SKM-1 (cell line): ENCODE measurements at regions not wholly inside any gene's neighbourhood (a gene's known extent, or its start where the extent isn't known, plus 50 kb on each side); places are given as distances from the start of the nearest gene placed in this dataset.
"Not testable (repeated sequence)": the region's sequence is repeated elsewhere in the genome, so short reads cannot be mapped to it uniquely, and the experiment has no call there.

Source experiments
- DNase-seq: peaks from one replicate; lab custom pipeline; 2025; ENCODE audit not compliant: unreplicated experiment; lab: John Stamatoyannopoulos, UW

DNA sequence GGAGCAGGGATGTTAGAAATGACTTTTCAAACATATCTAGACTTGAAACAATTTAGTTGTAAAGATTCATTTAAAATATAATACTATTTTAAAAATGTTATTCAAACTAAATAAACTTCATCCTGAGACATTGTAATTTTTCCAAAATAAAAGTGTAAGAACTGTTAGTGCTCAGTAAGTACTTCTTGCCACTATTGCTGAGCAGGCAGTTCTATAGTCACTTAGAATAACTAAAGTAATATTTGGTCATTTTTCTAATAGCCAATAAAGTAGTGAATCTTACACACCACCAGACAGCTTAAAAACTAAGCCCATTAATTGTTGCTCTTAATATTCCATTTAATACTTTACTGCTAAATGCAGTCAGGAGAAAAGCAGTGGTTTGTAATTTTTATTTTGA, 1120.0 kb upstream of the CDH10 start:
- no peak for DNase-seq

DNA sequence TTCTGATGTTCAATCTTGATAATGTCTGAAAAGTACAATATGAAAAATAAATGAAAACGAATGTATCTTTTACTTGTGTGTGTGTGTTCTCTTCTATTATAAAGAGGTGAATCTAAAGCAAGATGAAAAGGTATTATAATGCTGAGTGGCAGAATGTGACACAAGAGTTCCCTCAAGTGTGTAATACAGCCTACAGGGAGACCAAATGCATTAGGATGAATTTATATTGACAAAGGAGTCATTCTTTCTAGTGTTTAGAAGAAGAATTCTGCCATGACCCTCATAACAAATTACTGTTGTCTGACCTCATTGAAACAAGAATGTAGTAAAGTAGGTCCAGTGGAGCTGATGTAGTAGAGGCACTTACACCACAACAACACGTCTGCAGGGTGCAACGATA, 1119.0 kb upstream of the CDH10 start:
- DNase-seq, result no peak

DNA sequence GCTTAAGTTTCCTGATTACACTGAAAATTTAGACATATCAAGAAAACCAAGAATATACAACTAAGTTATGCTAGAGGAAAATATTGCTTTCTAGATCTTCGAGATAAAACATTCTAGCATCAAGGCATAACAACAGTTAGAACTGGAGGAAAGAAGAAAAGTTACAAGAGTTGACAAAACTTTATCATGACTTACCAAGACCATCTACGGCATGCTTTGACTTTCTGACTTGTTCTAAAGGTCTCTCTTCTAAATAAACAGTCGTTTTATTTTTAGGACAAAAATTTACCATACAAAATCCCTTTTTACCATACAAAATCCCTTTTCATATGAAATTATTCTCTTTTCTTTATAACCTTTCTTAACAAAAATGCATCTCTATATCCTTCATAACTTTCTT, 1110.1 kb upstream of the CDH10 start:
- no peak for DNase-seq

DNA sequence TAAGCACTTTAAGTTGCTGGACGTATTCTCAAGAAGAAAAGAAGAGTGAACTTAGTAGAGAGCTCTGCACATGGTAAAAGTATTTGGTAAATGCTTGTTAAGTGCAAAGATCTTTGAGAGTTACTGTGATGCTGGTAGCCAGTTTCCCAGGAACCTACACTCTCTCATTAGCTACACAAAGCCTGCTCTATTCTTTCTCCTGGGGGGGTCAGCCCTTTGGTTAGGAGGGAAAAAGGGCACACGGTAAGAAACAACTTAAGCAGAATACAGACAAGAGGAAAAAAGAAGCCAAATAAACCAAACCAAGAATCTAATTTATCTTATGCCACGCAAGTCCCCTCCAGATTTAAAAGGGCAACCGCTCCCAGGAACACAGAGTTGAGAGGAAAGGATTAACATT, 1100.1 kb upstream of the CDH10 start:
- no peak for DNase-seq

DNA sequence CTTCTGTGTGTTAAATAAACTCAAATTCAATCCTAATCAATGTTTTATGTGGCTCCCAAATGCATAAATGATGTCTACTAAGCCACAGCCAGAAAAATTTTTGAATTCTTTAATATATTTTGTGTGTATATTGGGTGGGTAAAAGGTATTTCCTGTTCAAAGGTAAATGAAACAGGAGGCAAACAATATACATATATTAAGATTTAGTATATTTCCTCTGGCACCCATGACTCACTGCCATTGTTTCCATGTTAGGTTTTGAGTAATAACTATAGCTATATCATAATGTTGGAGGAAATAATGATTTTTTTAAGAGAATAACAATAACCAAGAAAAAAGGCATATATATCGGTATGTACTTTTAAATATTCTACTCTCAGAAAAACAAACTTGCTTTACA, 1071.9 kb upstream of the CDH10 start:
- DNase-seq, result no peak

DNA sequence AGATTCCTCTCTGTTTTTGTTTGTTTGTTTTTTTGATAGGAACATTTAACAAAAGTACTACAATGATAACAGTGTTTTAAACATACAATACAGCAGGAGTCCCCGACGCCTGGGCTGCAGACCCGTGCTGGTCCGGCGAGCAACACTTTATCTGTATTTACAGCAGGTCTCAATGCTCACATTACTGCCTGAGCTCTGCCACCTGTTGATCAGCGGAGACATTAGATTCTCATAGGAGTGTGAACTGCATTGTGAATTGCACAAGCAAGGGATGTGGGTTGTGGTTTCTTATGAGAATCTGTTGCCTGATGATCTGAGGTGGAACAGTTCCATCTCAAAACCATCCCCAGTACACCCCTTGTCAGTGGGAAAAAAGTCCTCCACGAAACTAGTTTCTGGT, 1068.5 kb upstream of the CDH10 start:
- no peak for DNase-seq

DNA sequence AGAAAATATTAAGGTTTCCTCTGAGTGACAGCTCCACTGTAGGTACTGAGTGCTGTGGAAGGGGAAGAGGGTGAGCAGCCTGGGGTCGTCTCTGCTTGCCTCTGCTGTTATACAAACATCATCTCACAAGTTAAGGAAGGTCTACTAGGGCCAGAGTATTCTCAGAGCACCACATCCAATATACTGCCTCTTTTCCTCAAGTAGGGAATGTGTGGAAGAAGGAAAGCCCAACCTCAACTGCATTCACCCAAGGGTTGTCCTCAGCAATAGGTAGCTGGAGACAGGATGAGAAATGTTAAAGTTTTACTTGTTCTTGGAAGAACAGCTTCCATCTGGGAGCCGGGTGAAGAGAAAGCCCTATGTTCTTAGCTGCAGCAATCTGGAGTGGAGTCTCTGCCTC, 1062.3 kb upstream of the CDH10 start:
- no peak for DNase-seq

DNA sequence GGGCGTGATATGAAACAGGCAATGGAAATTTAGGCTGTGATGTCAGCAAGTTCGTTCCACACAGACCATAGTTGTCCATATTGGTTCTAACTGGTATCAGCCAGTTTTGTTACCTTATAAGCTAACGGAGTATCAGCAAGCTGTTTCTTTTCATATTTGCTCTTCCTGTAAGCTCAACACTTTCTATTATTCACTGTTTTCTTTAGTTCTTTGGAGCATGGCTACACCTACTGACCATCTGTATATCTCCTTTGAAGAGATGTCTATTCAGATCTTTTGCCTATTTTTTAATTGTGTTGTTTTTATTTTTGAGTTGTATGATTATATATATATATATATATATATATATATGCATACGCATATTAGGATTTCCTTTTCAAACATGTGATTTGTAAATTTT, 1057.2 kb upstream of the CDH10 start:
- no peak for DNase-seq

DNA sequence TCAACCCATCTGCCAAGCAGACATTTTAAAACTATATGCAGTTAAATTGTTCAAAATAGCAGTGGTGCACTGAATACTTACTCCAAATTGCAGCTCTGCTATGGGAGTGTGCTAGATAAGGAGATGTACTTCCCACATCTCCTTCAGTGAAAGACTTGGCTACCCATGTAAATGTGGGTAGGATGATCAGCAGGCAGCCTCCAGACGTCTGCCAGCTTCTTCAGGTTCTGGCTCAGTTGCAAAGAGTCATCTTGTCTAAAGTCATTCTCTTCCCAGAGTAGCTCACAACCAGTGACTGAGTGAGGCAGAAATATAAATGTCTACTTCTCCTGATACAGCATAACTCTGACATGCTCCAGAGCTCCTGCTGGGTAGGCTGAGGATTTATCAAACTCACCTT, 1050.0 kb upstream of the CDH10 start:
- DNase-seq, result no peak

DNA sequence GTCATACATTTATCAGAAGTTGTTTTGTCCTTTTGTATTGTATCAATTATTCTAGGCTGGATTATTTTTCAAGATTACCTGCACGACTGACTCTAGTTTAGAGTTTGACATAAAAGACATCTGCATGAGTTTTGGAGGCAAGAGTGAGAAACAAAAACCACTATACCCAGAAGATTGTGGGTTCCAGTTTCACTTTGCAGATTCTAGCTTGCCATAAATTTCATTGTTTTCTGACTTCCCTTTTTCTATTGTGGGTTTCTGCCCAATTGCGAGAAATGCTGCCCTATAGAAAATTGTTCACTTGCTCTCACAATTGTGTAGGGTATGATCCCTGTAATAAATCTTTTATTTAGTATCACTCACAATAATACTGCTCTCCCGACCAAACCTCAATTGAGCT, 1043.4 kb upstream of the CDH10 start:
- DNase-seq, result peak; percentile 15

DNA sequence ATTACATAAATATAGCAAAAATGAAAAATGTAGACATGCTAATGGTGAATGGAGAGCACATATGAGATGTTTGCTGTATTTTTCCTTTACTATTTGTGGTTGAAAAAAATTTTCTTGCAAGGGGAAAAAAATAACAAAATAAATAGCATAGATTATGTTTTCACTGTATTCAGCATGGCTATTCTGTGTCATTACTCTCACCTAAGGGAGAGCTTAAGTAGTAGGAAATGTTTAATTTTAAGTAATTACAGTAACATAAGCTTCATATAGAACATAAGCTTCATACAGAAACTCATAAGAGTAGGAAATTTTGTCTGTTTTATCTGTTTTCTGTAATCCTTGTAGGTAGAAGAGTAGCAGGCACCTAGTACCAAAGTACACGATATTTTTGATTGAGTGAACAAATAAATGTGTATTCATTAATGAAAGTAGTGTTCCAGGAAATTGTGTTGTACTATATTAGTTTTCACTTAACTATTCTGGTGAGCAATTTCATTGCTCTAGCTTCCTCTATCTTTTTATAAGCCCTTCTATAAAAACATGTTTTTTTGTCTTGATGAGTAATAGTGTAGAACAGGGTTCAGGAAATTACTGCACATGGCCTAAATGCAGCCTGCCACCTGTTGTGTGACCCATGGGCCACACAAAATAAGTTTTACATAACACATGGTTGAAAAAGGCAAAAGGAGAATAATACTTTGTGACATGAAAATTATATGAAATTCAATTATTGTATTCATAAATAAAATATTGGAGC, 1025.0 kb upstream of the CDH10 start:
- no peak for DNase-seq

DNA sequence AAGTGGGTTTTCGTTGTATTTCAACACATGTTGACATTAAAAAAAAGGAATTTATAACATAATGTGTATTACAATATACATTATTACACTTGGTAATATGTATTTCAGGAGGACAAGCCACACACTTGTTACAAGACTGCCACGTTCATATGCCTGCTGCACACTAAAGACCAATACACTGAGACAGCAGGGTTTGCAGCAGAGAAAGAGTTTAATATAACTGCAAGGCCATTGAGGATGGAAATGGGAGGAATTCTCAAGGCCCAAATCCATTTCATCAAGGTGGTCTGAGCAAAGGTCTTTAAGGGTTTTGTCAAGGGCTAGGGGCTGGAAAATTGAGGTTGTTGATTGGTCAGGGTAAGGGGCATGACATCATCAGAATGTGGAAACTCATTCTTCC, 1017.8 kb upstream of the CDH10 start:
- no peak for DNase-seq

DNA sequence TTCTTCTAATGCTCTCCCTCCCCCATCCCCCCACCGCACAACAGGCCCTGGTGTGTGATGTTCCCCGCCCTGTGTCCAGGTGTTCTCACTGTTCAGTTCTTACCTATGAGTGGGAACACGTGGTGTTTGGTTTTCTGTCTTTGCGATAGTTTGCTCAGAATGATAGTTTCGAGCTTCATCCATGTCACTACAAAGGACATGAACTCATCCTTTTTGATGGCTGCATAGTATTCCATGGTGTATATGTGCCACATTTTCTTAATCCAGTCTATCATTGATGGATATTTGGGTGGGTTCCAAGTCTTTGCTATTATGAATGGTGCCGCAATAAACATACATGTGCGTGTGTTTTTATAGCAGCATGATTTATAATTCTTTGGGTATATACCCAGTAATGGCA, 1005.5 kb upstream of the CDH10 start:
- DNase-seq, result not testable (repeated sequence)

DNA sequence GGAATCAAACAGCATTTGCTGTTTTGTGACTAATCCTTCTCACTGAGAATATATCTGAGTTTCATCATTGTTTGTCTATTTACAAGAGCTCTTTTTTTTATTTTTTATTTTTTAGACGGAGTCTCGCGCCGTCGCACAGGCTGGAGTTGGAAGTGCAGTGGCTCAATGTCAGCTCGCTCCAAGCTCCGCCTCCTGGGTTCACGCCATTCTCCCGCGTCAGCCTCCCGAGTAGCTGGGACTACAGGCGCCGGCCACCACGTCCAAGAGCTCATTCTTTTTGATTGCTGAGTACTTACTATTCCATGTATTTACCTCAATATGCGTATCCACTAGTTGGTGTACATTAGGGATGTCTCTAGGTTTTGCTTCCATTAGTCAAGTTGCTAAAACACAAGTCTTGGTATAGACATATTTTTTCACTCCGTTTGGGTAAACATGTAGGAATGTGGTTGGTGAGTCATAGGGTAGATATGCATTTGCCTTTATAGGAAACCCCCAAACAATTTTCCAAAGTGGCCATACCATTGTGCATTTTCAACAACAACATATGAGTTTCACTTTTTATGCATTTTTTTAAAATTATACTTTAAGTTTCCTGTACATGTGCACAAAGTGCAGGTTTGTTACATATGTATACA, 1005.0 kb upstream of the CDH10 start:
- no peak for DNase-seq

DNA sequence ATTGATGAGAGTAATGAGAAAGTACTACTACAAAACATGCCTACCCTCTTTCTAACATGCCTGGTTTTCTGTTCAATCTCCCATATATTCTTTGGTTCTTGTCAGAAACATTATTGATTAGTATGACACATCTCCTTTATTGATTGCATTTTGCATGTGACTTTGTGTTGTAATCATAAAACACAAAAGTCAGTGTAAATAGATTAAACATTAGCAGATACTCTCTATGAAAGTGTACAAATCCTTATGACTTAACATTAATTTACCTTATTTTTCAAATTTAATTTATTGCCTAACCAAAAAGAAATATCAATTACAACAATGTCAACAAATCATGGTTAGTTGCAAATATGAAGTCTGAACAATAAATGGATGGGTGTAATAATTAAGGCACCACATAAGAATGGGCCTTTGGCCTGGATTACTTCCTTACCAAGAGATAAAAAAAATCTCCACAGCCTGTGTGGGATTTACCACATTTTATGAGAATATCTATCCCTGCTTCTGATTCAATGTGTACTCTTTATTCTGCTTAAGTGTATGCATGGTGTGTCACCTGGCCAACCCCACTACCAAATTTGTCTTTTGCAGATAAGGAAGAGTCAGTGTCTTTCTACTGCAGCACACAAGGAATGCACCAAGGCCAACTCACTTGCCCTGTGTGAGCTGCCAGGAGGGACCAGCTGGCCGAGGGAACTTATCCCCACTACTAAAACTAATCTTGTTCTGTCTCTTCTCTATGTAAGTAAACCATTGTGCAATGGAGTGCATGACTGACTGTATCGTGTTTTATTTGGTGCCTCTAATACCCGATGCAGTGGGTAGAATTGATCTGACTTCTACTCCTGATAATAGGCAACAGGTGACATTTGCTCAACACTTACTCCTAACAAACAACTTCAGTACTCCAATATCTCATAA, 1001.9 kb upstream of the CDH10 start:
- DNase-seq, result no peak

DNA sequence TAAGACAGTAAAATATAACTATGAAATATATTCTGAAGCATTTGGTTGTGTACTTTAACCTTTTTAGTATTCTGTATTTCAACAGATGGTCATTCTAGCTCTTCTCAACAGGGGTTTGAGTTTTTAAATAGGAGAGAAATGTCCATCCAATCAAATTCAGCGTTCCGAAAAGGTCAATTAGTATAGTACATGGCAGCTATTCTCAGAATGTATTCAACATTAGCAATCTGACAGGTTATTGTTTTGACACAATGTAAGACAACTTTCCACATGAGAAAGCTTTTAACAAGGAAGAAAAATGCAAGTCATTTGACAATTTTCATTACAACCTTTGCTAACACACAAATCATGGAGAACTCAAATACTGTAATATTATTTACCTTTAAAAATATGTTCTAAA, 996.3 kb upstream of the CDH10 start:
- no peak for DNase-seq

DNA sequence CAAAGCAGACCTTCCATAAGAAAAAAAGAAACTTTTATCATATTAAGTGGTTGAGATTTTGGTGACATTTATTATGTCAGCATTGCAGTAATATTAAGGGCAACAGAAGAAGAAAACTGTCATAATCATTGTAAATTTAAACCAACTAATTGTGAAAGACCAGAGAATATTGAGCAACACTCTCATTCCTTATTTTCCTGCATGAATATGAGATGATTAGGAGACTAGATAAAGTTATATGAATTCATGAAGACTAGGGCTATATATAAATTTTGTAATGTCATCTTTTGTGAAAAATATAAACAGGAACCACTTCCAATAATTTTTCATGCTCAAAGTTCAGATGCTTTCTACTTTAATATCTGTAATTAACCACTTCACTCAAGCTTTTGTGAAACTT, 974.5 kb upstream of the CDH10 start:
- no peak for DNase-seq

DNA sequence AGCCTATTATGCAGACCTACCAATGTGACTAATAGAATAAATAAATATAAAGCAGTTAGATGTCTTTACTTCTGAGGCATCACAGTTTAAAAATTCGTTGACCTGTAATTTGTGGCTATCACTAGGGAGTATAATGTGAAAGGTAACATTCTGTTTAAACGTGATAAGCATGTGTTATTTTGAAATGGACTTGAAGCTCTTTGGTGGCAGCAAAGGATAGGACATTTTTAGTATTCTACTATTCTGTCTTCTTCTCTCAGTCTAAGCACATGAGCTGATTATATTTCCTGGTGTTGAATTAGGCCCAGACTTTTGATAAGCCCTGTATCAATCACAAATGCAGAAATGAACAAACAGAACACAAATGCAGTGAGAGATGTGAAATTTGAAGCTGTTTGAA, 974.0 kb upstream of the CDH10 start:
- no peak for DNase-seq

DNA sequence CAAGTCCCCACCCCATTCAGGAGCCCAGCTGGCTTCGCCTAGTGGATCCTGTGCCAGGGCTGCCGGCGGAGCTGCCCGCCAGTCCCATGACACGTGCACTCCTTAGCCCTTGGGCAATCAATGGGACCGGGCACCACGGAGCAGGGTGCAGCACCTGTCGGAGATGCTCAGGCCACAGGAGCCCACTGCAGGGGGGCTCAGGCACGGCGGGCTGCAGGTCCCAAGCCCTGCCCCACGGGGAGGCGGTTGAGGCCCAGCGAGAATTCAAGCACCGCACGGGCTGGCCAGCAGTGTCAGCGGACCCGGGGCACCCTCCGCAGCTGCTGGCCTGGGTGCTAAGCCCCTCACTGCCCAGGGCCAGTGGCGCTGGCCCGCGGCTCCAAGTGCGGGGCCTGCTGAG, 969.7 kb upstream of the CDH10 start:
- no peak for DNase-seq

DNA sequence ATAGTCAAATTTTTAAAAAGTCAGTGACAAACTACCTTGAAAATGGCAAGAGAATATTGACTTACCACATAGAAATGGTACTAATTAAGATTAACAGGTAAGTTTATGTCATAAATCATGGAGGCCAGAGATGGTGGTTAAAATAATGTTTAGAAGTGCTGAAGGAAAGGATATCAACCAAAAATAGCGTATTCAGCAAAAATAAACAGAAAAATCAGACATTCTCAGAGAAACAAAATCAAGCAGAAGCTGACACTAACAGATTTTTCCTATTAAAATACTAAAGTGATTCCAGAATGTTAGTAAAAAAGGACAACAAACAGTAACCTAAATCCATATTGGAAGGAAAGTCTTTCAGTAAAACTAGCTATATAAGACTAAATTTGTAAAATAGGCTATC, 959.9 kb upstream of the CDH10 start:
- no peak for DNase-seq

DNA sequence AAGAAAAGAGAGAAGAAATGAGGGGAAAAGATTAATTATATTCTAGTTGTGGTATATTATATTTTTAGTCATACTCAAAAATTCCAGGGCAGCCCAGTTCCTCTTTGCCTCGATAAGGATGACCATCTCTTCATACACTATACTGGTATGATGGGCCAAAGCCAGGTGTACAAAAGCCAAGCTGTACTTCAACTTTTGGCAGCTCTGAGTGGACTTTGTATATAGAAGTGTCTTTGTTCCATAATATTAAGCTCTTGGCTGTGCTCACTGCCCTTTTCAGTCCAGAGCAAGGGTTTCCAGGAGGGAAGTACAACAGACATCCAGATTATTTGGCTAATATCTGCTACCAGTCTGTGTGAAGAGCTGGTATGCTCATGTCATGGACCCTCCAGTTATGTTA, 934.3 kb upstream of the CDH10 start:
- DNase-seq, result no peak

DNA sequence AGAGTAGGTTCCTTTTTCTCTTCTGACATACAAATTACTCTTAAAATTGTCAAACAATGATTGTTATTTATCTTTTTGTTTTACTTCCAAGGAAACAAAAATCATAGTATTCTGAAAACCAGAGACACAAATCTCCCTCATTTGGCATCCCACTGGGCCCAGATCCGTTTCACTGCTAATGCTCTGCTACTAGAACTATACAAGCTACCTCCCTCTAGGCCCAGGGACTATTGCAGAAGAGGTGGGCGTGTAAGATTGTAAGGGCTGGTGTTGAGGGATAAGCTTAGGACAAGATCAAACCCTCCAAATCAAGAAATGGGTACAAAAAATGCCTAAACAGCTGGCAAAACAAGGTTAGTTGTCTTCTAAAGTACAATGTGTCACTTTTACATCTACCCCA, 928.9 kb upstream of the CDH10 start:
- no peak for DNase-seq
